CD4-positive, alpha-beta T cell treated with Interleukin-1 beta for 1 hour (primary cell): ENCODE measurements at regions not wholly inside any gene's neighbourhood (a gene's known extent, or its start where the extent isn't known, plus 50 kb on each side); places are given as distances from the start of the nearest gene placed in this dataset.
"Not testable (repeated sequence)": the region's sequence is repeated elsewhere in the genome, so short reads cannot be mapped to it uniquely, and the experiment has no call there.

Experiments
- DNase-seq, 2 donors: peaks; one replicate each; pipeline ENCODE4 v3.0.0-alpha.2; 2020 to 2022

- DNase-seq: no peak
Observed at GRCh38 chr7:142461437-142461836, 203.6 kb upstream of the PRSS58 start.

- no peak for DNase-seq
Observed at GRCh38 chr7:142460402-142461117, 202.7 kb upstream of the PRSS58 start.

- peak; percentile 25 to 50 for DNase-seq
Observed at GRCh38 chr7:142459551-142459963, 201.7 kb upstream of the PRSS58 start.

GRCh38 chr7:142457146-142457703 is 199.4 kb upstream of the PRSS58 start:
- no peak for DNase-seq

- no peak for DNase-seq
Observed at GRCh38 chr7:142455392-142455791, 197.5 kb upstream of the PRSS58 start.

GRCh38 chr7:142454862-142455261 is 197.0 kb upstream of the PRSS58 start:
- peak; percentile 62 to 64 for DNase-seq

GRCh38 chr7:142452791-142453190 is 194.9 kb upstream of the PRSS58 start:
- DNase-seq: no peak

GRCh38 chr7:142451817-142452216 is 194.0 kb upstream of the PRSS58 start:
- DNase-seq: no peak

GRCh38 chr7:142451296-142451695 is 193.4 kb upstream of the PRSS58 start:
- DNase-seq: no peak

GRCh38 chr7:142450695-142451094 is 192.8 kb upstream of the PRSS58 start:
- no peak for DNase-seq

- DNase-seq: no peak
Observed at GRCh38 chr7:142450206-142450605, 192.3 kb upstream of the PRSS58 start.

GRCh38 chr7:142448857-142449256 is 191.0 kb upstream of the PRSS58 start:
- DNase-seq: not testable (repeated sequence)

GRCh38 chr7:142447762-142448161 is 189.9 kb upstream of the PRSS58 start:
- no peak for DNase-seq

- DNase-seq: peak; percentile 34 to 54
Observed at GRCh38 chr7:142445019-142445686, 187.3 kb upstream of the PRSS58 start.

GRCh38 chr7:142443216-142444010 is 185.6 kb upstream of the PRSS58 start:
- DNase-seq: no peak

- no peak for DNase-seq
Observed at GRCh38 chr7:142442396-142442795, 184.5 kb upstream of the PRSS58 start.

- no peak for DNase-seq
Observed at GRCh38 chr7:142440906-142441411, 183.1 kb upstream of the PRSS58 start.

- DNase-seq: no peak
Observed at GRCh38 chr7:142440219-142440905, 182.5 kb upstream of the PRSS58 start.

GRCh38 chr7:142439739-142440138 is 181.9 kb upstream of the PRSS58 start:
- DNase-seq: no peak

GRCh38 chr7:142438923-142439515 is 181.2 kb upstream of the PRSS58 start:
- no peak for DNase-seq

GRCh38 chr7:142438235-142438922 is 180.5 kb upstream of the PRSS58 start:
- DNase-seq: peak; percentile 39 to 41
